Parathyroid adenoma (tissue), 2 donors: ENCODE measurements at regions not wholly inside any gene's neighbourhood (a gene's known extent, or its start where the extent isn't known, plus 50 kb on each side); places are given as distances from the start of the nearest gene placed in this dataset.

ENCODE experiments used
- H2AFZ ChIP-seq: fragments of 300-600 bp; sonication (generic); one replicate; pipeline ENCODE4 v1.7.0; 2017; ENCODE audit warnings: antibody characterized with exemption, mild to moderate bottlenecking
- H3K27ac ChIP-seq: fragments of 300-600 bp; sonication (generic); one replicate; pipeline ENCODE4 v1.7.0; 2017
- H3K27me3 ChIP-seq: fragments of 300-600 bp; sonication (generic); one replicate; pipeline ENCODE4 v1.7.0; 2017; ENCODE audit warnings: low read length; ENCODE audit not compliant: control insufficient read depth, insufficient read depth
- H3K36me3 ChIP-seq: fragments of 300-600 bp; sonication (generic); one replicate; pipeline ENCODE4 v1.7.0; 2017; ENCODE audit warnings: low read length; ENCODE audit not compliant: control insufficient read depth, insufficient read depth
- H3K4me1 ChIP-seq: fragments of 300-600 bp; sonication (generic); one replicate; pipeline ENCODE4 v1.7.0; 2017; ENCODE audit warnings: control low read depth
- H3K4me2 ChIP-seq: fragments of 300-600 bp; sonication (generic); one replicate; pipeline ENCODE4 v1.7.0; 2017; ENCODE audit warnings: low read length
- H3K4me3 ChIP-seq: fragments of 300-600 bp; sonication (generic); one replicate; pipeline ENCODE4 v1.7.0; 2017; ENCODE audit warnings: low read depth, low read length
- H3K79me2 ChIP-seq: fragments of 300-600 bp; sonication (generic); one replicate; pipeline ENCODE4 v1.7.0; 2017; ENCODE audit warnings: control low read depth
- H3K9ac ChIP-seq: fragments of 300-600 bp; sonication (generic); one replicate; pipeline ENCODE4 v1.7.0; 2017; ENCODE audit warnings: mild to moderate bottlenecking
- H3K9me3 ChIP-seq: fragments of 300-600 bp; sonication (generic); one replicate; pipeline ENCODE4 v1.7.0; 2017; ENCODE audit warnings: low read length; ENCODE audit not compliant: control insufficient read depth
- TF ChIP-seq, protein P1 (sequence below): fragments of 300-600 bp; sonication (generic); IDR thresholded peaks from one replicate; pipeline ENCODE4 v1.7.0; 2017; ENCODE audit warnings: antibody characterized with exemption, mild to moderate bottlenecking
- donor health status: primary hyperparathyroidism.

DNA sequence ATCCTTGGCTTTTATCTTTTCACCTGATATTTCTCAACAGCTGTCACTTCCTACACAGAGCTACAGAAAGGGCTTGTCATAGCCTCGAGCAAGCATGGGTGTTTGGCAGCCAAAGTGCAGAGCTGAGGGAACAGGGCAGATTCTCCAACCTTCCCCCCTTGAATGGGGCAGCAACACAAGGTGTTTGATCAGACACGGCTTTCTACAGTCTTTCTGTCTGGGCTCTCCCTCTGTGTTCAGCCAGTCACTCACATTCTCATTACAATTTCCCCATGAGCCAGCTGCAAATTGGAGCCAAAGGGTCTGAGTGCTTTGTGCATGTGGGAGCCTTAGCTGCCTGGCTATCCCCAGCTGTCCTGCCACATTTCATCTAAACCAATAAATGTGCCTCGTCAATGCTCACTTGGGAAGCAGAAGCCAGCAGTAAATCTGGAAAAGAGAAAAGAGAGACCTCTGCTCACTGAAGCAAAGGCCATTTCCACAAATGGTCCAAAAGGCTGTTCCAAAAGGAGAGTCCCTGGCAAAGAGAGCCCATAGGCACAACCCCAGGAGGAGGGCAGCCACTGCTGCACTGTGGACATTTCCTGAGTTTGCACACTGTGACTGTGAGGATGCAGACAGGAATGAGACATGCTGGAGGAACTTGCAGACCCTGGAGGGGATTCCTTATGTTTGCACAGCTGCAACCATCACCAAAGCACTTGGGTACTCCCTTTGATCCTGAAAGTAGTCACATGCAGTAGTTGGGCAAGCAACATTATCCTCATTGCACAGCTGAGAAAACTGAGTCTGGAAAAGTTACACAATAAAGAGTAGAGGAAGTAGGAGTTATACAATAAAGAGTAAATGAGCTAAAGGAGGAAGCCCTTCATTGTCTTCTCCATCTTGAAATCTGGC, 186.8 kb downstream of the FAM181B start:
- TF ChIP-seq, protein P1, sequence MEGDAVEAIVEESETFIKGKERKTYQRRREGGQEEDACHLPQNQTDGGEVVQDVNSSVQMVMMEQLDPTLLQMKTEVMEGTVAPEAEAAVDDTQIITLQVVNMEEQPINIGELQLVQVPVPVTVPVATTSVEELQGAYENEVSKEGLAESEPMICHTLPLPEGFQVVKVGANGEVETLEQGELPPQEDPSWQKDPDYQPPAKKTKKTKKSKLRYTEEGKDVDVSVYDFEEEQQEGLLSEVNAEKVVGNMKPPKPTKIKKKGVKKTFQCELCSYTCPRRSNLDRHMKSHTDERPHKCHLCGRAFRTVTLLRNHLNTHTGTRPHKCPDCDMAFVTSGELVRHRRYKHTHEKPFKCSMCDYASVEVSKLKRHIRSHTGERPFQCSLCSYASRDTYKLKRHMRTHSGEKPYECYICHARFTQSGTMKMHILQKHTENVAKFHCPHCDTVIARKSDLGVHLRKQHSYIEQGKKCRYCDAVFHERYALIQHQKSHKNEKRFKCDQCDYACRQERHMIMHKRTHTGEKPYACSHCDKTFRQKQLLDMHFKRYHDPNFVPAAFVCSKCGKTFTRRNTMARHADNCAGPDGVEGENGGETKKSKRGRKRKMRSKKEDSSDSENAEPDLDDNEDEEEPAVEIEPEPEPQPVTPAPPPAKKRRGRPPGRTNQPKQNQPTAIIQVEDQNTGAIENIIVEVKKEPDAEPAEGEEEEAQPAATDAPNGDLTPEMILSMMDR: no peak
- no peaks in the 10 kb centered on the region for H3K4me1 ChIP-seq
- H2AFZ ChIP-seq: no peak overlapping the region
- H3K27ac ChIP-seq: no peak overlapping the region
- H3K9me3 ChIP-seq: no peaks in the 10 kb centered on the region
- H3K79me2 ChIP-seq: no peaks in the 10 kb centered on the region
- no peak overlapping the region for H3K4me3 ChIP-seq
- no peaks in the 10 kb centered on the region for H3K27me3 ChIP-seq
- H3K36me3 ChIP-seq: no peaks in the 10 kb centered on the region
- no peak overlapping the region for H3K9ac ChIP-seq
- H3K4me2 ChIP-seq: no peak overlapping the region

DNA sequence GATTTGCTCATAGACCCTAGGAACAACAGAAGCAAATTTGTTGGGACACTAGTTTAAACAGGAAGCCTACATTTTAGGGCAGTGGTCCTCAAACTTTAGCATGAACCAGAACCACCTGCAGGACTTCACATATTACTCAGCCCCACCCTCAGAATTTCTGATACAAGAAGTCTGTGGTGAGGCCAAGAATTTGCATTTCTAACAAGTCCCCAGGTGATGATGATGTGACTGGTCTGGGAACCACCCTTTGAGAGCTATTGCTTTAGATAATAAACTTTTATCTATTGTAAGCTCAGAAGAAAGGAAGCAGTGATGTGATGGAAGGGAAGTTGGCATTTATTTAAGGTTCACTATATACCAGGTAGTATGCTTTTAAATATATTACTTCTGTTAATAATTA, 194.0 kb downstream of the FAM181B start:
- Histone ChIP-seq H3K79me2 (no peaks in the 10 kb centered on the region), H3K27ac (no peak overlapping the region), H3K9ac (no peak overlapping the region), H3K4me1 (no peaks in the 10 kb centered on the region), H3K27me3 (no peaks in the 10 kb centered on the region), H3K9me3 (no peaks in the 10 kb centered on the region), H3K4me3 (no peak overlapping the region), H2AFZ (no peak overlapping the region), H3K36me3 (no peaks in the 10 kb centered on the region), H3K4me2 (no peak overlapping the region)
- TF ChIP-seq, protein P1: no peak

DNA sequence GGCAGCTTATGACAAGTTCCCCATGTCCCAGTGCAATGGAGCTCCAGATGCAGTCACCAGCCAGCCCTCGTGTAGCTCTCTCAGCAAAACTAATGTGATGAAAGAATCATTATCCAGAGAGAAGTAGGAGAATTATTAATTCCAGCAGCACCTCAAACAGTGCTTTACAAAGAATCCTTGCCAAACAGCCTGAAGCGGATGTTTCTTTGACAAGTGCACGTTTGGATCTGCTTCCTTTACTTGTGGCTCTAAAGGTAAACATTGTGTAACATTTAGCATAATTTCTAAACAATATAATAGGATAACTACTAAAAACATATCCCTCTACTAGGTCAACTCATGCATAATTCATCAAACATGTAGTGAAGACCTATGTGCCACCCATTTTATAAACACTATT, 197.0 kb downstream of the FAM181B start:
- Histone ChIP-seq H3K79me2 (no peaks in the 10 kb centered on the region), H3K4me2 (no peak overlapping the region), H3K27ac (no peak overlapping the region), H3K27me3 (no peaks in the 10 kb centered on the region), H3K36me3 (no peaks in the 10 kb centered on the region), H3K4me1 (no peaks in the 10 kb centered on the region), H3K9me3 (no peaks in the 10 kb centered on the region), H3K4me3 (no peak overlapping the region), H3K9ac (no peak overlapping the region), H2AFZ (no peak overlapping the region)
- TF ChIP-seq, protein P1: no peak

DNA sequence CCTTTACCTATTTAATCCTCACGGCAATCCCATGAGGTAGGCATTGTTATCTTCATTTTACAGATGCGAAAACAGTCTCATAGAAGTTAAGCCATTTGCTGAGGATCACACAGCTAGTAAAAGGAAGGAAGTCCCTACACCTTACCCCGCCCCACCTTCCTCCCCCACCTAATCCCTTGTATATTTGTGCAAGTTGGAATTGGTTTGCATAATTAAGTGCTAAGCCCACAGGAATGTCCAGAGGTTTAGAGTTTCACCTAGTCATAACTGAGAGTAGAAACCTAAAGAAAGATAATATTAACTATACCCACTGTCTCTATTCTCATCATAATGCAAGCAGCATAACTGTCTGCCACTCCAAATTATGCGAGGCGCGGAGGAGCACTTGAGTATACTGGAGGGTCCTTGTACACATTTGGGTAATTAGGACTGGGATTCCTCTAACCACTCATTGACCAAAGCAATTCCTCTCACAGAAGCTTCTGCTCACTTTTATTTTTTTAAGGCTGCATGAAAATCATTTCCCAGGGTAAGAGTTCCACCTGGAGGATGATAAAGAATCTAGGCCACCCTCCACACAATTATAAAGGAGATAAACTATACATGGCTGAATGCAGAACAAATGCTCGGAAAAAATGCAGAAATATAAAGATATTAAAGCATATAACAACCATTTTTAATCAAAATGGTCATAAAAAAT, 199.9 kb downstream of the FAM181B start:
- Histone ChIP-seq H3K27ac (no peak overlapping the region), H3K27me3 (no peaks in the 10 kb centered on the region), H3K9me3 (no peaks in the 10 kb centered on the region), H2AFZ (no peak overlapping the region), H3K79me2 (no peaks in the 10 kb centered on the region), H3K4me3 (no peak overlapping the region), H3K36me3 (no peaks in the 10 kb centered on the region), H3K9ac (no peak overlapping the region), H3K4me1 (no peaks in the 10 kb centered on the region), H3K4me2 (no peak overlapping the region)
- TF ChIP-seq, protein P1: no peak
